ENCODE measurements at regions not wholly inside any gene's neighbourhood (a gene's known extent, or its start where the extent isn't known, plus 50 kb on each side); places are given as distances from the start of the nearest gene placed in this dataset.
A peak's percentile ranks its signal among the peaks of the same experiment; 100 is the strongest.

GRCh38 chr12:107522692-107523477, 162.7 kb upstream of the PWP1 start:
- no peak for DNase-seq

- no peak for DNase-seq
Measured at GRCh38 chr12:107523775-107524535, 161.6 kb upstream of the PWP1 start.

GRCh38 chr12:107525063-107525718, 160.4 kb upstream of the PWP1 start:
- no peak for DNase-seq

- peak in 1 of 3 donors; percentile 39 for DNase-seq
Measured at GRCh38 chr12:107525719-107526554, 159.7 kb upstream of the PWP1 start.

- DNase-seq, result no peak
Measured at GRCh38 chr12:107526555-107527180, 158.9 kb upstream of the PWP1 start.

- DNase-seq, result no peak
Measured at GRCh38 chr12:107528731-107529365, 156.8 kb upstream of the PWP1 start.

GRCh38 chr12:107529991-107530390, 155.6 kb upstream of the PWP1 start:
- no peak for DNase-seq

- peak; percentile 79 to 93 (median 88) for DNase-seq
Measured at GRCh38 chr12:107530701-107531100, 154.9 kb upstream of the PWP1 start.

- DNase-seq, result no peak
Measured at GRCh38 chr12:107533218-107533617, 152.4 kb upstream of the PWP1 start.

GRCh38 chr12:107536613-107537012, 149.0 kb upstream of the PWP1 start:
- peak in 2 of 3 donors; percentile 28 to 52 for DNase-seq

- DNase-seq, result no peak
Measured at GRCh38 chr12:107537464-107538119, 148.0 kb upstream of the PWP1 start.

GRCh38 chr12:107539196-107539939, 146.2 kb upstream of the PWP1 start:
- no peak for DNase-seq

- peak; percentile 36 to 78 (median 70) for DNase-seq
Measured at GRCh38 chr12:107541001-107541705, 144.4 kb upstream of the PWP1 start.

- no peak for DNase-seq
Measured at GRCh38 chr12:107543416-107543815, 142.2 kb upstream of the PWP1 start.

- DNase-seq, result no peak
Measured at GRCh38 chr12:107543841-107544240, 141.8 kb upstream of the PWP1 start.

- DNase-seq, result peak in 2 of 3 donors; percentile 83 to 90
Measured at GRCh38 chr12:107544937-107545336, 140.7 kb upstream of the PWP1 start.

GRCh38 chr12:107545737-107546353, 139.8 kb upstream of the PWP1 start:
- DNase-seq, result peak; percentile 85 to 95 (median 90)

GRCh38 chr12:107547389-107547788, 138.2 kb upstream of the PWP1 start:
- DNase-seq, result peak in 1 of 3 donors; percentile 63

All from muscle of back (tissue), 3 donors.